Embryonic facial prominence (tissue), 1 donor: ENCODE measurements at regions not wholly inside any gene's neighbourhood (a gene's known extent, or its start where the extent isn't known, plus 50 kb on each side); places are given as distances from the start of the nearest gene placed in this dataset.

Experiments
- DNase-seq: peaks from one replicate; pipeline ENCODE4 v3.0.0-alpha.2; 2016; ENCODE audit errors: extremely low spot score

- DNase-seq = no peak
Observed at GRCh38 chr11:115561116-115561515, 56.9 kb upstream of the CADM1 start.

GRCh38 chr11:115558635-115559034, 54.4 kb upstream of the CADM1 start:
- no peak for DNase-seq

- no peak for DNase-seq
Observed at GRCh38 chr11:115557681-115558080, 53.5 kb upstream of the CADM1 start.

GRCh38 chr11:115556984-115557383, 52.8 kb upstream of the CADM1 start:
- DNase-seq = no peak

GRCh38 chr11:115555336-115556090, 51.3 kb upstream of the CADM1 start:
- no peak for DNase-seq
